NCI-H146 treated with DMSO at 0.1 percent for 48 hours (cell line): ENCODE measurements at regions not wholly inside any gene's neighbourhood (a gene's known extent, or its start where the extent isn't known, plus 50 kb on each side); places are given as distances from the start of the nearest gene placed in this dataset.

Experiments used
- DNase-seq: peaks from one replicate; lab custom pipeline; 2025; ENCODE audit not compliant: unreplicated experiment; lab: John Stamatoyannopoulos, UW

DNA sequence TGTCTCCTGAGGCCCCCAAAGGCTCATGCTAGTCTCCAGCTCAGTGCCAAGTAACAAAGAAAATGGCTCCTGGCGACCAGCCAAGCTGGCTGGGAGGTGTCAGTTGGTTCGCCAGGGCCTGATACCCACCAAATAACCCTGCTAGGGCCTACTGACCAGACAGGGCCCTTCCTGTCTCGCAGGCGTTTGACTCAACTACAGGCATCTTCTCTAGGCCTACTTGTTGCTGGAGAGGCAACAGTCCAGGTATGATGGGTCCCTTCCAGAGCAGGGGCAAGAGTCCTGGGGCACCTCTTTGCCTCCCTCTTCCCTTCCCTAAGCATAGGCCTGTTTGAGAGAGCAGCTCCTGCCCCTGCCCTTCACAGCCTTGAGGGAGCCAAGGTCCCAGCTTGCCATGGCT, 147.9 kb upstream of the VANGL1 start:
- no peak for DNase-seq

DNA sequence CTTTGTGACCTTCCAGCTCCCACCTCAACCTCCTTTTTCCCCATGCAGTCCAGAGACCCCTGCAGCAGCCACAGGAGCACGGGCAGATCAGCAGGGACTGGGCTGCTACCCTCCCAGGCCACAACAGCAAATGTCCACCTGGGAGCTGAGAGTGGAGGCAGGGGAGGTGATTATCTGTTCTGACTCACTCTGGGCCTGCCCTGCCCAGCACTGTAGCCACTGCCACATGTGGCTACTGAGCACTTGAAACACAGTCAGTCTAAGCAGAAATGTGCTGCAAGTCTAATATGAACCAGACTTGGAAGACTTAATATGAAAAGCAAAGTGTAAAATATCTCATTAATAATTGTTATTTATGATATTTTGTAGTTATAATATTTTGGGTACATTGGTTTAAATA, 148.9 kb upstream of the VANGL1 start:
- no peak for DNase-seq

DNA sequence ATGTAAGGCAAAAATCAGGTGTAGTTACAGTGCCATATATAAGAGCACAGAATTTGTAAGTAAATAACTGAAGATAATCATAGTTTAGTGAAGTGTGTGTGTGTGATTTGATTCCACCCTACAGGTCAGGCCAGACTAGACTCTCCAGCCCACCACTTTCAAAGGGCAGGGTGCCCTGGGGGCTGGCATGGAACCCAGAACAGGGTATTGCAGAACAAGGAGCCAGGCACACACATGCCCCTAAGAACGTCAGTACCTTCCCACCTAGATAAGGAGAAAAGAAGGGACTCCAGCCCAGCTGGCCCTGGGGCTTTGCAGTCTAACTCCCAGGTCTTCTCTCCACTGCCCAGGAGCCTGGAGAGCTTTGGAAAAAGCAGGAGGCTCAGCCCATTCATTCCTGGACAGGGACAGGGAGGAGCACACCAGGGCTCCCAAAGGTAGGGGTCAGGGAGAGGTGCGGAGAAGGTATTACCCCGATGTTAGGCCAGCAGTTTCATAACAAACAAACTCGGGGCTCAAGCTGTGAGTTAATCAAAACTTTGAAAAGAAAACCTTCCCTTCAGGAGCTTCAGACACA, 149.7 kb upstream of the VANGL1 start:
- DNase-seq = no peak

DNA sequence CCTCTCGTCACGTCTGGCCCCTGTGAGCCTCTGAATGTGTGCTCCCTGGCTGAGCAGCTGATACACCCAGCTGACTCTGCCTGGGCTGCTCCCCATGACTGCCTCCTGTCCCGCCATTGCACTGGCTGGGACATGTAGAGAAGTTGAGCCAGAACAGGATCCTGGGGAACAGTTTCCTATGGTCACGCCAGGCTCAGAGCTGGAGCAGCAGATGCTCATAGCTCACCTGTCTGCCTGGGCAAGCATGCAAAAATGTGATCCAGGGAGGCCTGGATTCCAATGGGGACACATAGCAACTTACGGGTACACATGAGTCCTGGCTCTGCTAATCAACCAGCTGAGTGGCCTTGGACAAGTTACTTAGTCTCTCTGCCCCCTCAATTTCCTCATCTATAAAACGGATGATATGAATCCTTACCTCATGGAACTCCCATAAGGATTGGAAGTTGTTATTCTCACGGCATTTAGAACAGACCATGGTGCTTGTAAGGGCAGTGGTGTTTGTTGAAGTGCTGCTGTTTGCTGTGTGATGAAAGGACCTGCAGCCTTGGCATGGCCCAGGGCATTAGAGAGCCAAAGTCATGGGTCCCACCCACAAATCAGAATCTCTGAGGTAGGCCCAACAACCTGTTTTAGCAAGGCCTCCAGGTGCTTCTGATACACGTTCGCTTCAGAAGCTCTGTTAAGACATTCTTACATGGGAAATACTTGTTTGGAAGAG, 150.3 kb upstream of the VANGL1 start:
- no peak for DNase-seq

DNA sequence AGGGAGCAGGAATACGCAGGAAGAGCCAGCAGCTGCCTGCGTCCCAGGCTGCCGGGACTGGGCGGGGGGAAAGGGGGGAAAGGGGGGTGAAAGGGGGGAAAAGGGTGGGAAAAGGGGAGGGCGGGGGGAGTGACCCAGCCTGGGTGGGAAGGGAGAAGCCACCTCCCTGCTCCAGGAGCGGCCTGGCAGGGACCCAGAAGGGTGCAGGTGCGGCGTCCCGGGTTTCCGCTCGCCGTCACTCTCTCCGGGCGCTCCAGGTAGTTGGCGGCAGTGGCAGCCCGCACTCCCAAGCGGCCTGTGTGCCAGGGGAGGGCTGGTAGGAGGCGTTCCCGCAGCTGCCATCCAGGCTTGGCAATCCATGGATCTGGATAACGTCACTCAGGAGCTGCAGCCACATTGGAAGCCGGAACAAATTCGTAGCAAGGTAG, 141.0 kb upstream of the NGF start:
- DNase-seq = no peak

DNA sequence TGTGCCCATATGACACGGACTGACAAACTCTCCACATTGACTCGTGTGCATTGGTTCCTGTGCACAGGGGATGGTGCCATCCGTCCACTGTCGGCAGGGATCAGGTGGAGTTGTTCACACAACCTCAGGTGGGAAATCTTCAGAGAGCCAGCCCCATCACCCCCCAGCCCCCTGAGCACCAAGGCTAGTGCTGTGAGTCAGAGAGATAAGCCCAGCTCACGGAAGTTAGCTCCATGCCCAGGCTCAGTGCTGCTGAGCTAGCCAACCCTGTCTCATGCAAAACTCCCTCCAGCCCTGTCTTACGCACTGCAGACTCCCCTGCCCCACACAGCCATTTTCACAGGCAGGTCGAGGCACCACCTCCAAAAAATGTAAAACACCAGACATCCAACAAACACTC, 139.0 kb upstream of the NGF start:
- DNase-seq = no peak

DNA sequence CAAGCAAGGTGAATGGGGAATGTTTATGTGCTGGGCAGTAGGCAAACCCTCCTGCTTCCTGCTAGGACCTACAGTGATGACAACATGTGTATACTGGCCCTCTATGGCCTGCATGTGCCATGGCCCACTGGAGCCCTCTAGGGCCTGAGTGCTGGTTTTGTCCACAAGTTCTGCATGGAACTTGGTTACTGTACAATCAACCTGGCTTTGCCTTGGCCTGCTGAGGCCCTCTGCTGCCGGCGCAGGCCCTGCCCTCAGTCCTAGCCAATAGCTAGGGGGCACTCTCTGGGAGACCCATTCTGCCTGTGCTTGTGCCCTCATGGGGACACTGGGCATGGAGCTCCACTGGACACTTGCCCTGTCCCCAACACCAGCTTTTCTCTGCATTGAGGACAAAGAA, 138.6 kb upstream of the NGF start:
- DNase-seq = no peak

DNA sequence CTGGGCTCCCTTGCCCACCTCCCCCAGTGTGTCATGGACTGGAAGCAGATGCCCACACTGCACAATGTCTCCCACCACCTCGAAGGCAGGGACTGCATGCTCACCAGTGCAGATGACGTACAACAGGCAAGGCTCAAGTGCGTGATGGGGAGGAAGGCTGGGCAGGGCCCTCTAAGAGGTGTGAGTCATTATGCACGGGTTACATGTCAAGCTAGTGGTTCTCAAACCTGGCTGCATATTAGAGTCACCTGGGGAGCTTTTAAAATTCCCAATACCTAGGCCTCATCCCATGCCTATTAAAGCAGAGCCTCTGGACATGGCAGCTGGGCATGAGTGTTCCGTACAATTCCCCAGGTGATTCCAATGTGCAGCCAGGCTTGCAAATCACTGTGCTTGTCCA, 137.9 kb upstream of the NGF start:
- DNase-seq = no peak

DNA sequence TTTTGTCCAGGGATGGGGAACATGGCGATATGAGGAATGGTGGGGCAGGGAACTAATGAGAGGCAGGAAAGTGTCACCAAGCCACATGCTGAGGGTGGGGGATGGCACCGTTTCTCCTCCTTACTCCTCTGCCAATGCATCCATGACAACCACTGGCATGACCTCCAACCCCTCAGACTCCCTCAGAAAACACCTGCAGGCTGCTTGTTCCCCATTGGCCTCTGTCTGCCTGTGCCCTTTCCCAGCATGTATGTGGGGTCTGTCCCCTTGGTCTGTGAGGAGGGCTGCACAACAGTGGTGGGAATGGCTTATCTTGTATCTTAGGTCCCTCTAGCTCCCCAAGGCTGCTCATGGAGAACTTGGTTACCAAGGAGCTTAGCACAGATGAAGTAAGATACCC, 137.2 kb upstream of the NGF start:
- no peak for DNase-seq

DNA sequence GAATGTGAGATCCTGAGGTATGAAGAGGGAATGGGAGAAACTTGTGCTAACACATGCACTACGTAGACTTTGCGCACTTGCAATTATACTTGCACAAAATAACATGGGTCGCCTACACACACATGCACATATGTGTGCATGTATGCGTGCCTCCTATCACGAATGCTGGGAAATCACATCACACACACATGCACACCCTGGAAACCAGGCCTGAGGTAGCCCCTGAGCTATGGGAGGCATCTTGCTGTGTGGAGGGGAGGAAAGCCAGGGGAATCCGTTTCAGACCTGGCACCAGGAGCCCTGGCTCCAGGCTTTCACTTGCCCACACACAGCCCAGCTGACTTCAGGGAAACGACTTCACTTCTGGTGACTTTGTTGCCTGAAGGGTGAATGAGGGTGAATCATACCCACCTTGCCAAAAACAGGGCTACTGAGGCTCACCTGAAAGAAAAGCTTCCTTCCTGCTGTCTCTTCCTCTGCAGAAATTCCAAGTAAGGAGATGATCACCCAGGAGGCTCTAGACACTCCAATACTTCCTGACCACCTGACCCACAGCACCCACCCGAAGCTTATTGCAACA, 136.0 kb upstream of the NGF start:
- no peak for DNase-seq

DNA sequence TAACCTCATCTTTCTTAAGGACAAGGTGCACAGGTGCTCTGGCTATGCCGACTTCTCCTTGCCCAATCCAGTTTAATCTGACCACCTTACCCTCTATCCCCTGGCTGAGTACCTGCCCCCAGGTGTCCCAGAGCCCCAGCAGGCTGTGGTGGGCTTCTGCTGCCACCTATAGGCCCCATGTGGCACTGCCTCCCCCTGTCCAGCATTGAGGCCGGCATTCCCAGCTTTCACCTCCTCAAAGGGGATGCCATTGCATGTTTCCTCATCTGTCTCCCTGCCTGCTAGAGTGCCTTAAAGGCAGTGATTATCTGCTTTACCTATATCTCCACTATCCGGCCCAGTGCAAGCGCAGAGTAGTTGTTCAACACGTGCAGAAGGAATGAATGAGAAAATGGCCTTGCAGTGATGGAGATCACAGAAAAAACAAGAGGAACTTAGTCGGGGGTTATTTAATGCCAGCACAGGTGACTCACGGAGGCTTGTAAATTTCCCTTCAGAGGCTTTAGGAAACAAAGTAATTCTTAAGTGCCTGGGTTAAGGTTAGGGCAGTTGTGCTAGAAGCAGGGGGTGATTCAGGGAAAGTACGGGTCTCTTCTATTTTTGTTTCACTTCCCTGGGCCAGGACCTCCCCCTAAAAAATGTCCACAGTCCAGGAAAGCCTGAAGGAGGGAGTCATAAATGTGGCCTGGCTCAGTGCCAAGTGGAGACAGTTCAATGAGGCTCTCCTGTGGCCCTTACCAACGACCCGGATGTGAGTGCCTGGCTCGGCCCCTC, 131.8 kb upstream of the NGF start:
- DNase-seq = no peak

DNA sequence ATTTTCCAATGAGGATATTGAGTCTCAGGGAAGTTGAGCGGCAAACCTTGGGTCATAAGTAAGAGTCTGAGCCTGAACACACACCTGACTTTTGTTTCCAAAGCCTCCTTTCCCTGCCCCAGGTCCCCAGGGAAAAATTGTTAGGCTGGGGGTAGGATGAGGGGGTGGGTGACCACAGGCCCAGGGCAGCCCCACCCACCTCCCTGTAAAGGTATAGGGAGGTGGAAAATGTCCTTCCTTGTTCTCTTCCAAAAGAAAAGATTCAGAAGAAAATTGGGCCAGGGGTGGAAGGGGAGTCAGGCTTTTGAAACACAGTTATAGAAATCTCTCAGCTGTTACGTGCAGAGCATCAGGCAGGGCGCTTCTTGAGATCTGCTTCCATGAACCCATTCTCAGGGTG, 129.7 kb upstream of the NGF start:
- DNase-seq = no peak

DNA sequence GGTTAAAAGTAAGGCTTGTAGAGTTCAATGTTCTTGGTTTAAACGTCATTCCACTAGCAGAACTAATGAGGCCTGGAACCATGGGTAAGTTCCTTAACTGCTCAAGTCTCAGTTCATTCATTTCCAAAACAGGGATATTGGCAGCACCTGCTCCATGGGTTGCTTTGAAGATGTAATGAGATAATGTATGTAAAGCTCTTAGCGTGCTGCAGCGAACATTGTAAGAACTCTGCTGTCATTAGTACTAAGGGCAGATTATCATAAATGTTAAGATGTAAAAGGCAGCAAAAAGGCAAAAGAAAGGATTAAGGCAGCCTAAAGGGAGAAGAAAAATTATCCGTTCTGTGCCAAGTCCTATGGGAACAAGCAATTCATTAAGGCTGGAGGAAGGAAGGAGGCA, 129.1 kb upstream of the NGF start:
- no peak for DNase-seq

DNA sequence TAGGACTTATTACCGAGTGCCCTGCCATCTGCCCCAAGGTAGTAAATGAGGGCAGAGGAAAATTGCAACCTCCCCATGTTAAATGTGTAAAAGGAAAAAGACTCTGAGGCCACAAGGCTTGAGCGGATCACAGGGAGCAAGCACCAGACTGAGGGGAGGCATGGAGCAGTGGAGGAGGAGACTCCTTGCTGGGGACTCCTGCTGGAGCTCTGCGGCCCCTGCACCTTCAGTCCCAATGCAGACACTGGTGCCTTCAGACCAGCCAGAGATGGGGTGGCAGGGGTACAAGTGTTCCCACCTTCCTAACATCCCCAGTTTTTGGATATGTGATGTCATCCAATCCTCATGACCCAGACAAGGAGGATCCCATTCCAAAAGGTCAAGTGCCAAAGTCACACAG, 128.4 kb upstream of the NGF start:
- no peak for DNase-seq

DNA sequence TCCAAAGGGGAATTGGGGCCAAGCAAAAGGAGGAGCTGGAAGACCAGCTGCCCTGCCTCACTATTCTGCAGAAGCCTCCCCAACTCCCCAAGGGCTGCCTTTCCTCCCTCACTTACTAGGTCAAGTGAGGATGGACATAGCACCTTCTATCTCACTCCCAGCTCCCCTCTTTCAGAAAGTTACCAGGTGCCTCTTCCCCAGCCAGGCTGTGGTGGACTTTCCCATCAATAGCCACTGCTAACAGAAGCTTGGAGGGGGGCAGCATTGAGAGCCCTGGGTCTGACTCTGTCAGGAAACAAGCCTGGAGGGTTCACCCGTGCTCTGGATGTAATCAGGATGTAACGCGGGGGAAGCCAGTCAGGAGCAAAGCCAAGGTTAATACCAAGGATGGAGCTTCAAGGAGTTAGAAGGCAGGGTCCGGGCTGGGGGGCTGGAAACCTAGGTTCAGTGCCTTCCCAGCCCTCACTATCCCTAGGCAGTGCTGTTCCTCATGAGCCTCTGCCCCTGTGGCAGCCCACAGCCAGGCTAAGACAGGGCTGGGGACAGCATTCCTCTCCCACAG, 127.8 kb upstream of the NGF start:
- no peak for DNase-seq

DNA sequence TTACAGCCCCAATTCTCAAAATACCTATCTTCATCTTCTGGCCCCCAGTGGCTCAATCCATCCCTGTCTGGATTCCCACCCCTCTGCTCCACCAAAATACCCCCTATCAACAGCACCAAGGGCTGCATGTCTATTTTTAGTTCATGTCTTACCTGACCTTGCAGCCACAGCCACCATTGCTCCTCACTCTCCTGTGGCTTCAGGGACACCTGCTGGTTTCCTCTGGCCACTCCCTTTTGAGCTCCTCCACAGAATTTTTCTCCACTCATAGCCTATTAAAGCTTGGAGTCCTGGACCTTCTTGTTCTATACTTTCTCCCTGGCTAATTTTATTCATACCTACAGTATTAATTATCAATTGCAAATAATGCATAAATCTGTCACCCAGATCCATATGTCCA, 125.3 kb upstream of the NGF start:
- DNase-seq = peak; percentile 16

DNA sequence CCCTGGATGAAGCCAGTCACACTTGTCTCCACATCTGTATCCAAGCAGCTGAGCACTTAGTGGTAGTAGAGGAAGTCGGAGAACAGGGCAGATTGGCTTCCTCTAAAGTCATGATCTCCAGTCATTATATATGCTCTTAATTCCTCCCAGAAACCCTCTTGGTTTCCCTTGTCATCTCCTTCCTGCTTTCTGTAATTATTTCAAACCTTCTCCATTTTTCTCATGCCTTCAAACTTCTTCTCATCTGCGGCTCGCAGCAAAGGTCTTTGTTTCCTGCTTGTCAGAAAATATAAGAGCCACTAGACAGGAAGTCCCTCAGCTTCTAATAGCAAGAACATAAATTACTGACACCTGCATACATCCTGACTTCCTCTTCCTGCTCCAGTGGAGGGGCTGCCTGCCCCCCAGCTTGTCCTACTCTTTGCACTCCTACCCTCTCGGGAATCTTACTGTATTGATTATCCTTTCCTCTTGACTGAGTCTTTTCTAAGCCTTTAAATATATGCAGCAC, 124.6 kb upstream of the NGF start:
- DNase-seq = no peak

DNA sequence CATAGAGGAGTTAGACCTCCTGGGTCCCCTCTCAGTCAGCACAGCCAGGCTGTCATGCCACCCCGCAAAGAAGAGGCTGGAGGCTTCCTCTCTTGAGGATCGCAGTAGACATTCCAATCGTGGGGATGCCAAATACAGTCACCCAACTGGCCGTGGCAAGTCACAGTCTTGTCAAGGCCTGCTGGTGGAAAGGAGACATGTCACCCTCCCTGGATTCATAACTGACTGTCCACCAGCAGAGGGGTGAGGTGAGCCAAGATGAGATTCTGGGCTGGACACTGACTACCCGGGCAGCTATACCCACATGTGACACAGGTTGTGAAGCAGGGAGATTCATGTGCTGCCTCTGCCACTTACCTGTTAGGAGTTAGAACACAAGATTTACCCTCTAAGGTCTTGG, 123.5 kb upstream of the NGF start:
- no peak for DNase-seq

DNA sequence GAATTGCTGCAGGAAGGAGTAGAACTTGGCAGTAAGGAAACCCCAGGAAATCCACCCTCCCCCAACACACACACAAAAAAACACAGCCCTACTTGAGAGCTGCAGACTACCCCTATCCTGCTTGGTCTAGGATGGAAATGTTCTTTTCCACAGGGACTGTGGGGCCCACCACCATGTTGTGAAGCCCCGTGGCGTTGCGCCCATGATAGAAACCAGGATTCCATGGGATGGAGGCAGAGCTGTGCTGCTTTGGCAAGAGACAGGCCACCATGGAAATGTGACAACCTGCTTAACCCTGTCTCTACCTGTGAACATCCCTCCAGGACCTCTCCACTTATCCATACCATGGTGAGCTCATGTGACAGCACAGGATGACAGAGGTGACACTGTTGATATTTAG, 121.1 kb upstream of the NGF start:
- DNase-seq = no peak

DNA sequence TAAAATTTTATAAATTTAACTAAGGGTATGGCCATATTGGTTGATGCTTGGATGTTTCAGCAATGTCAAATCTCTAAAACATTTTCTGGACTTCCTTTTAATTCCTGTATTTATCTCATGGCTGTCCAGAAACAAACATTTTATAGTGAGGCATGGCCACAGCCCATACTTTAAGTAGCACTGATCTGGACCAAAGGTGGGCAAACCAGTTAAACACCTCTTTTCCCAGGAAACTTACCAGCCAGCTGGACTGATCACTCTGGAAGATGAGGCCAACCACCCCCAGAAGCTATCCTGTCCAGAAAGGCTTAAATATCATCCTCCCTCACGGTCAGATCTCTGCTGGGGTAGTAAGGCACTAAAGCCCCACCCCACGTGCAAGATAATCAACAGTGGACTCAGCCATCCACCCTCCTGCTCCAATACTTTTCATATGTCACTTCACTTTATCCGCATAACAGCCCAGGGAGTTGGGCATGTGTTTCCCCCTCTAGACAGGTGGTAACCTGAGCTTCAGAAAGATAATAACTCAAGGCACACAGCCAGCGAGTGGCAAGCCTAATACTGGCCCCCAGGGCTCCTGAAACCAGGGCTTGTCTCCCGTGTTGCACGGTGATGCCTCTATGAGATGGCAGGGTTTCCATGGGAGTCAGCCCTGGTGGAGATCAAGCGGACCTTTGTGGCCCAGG, 120.5 kb upstream of the NGF start:
- DNase-seq = peak; percentile 40

DNA sequence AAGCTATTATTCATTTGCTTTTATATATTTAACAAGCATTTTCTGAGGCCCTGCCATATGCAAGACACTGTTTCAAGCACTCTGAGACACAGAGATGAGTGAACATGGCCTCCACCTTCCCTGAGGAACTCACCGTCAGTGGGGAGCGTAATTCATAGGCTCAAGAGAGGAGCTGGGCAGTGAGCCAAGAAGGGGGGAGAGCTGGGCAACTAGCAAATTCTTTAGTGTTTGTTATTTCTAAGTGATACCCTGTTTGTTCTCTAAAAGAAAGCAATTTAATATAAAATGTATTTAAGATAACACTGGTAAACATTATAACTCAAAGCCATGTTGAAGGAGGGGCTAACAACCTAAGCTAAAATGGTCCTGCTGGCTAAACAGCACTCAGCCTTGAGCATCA, 119.2 kb upstream of the NGF start:
- peak; percentile 12 for DNase-seq
